GM06990 (cell line): ENCODE measurements at regions not wholly inside any gene's neighbourhood (a gene's known extent, or its start where the extent isn't known, plus 50 kb on each side); places are given as distances from the start of the nearest gene placed in this dataset.

Source experiments
- DNase-seq: peaks from one replicate; pipeline ENCODE4 v3.0.0-alpha.2; 2011; ENCODE audit not compliant: insufficient read length; ENCODE audit errors: extremely low read depth
- H3K27me3 ChIP-seq: replicated peaks from 2 replicates; pipeline ENCODE4 v1.6.0; 2011; ENCODE audit warnings: low read length; ENCODE audit not compliant: control insufficient read depth, insufficient read depth
- H3K36me3 ChIP-seq: 2 replicates; pipeline ENCODE4 v1.5.1; 2011; ENCODE audit warnings: low read length; ENCODE audit not compliant: control insufficient read depth, insufficient read depth
- H3K4me3 ChIP-seq: replicated peaks from 2 replicates; pipeline ENCODE4 v1.5.1; 2011; ENCODE audit warnings: low read depth, mild to moderate bottlenecking, control low read depth, low read length
- TF ChIP-seq, protein P1 (sequence below): IDR thresholded peaks from 2 replicates; pipeline ENCODE4 v1.5.1; 2011; ENCODE audit warnings: low read length, control low read depth, mild to moderate bottlenecking, inconsistent platforms; ENCODE audit not compliant: insufficient read depth, poor library complexity, severe bottlenecking

DNA sequence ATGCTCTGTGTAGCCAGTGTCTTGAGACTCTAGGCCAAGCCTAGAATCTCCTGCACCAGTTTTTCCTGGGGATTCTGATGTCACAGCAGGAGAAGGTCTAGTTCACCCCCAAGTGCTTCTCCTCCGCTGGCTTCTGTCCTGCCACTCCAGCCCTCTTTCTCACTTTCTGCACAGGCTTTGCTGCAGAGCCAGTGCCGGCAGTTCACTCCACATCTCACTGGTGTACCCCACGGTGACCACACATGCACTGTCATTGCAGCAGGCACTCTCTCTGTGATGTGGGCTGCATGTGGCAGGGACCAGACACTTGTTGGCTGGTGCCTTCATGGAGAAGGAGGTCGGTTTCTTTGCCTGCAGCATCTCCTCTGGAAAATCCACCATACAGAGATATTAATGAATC, 643.8 kb upstream of the GALNTL6 start:
- Histone ChIP-seq H3K36me3 (no peaks in the 10 kb centered on the region), H3K4me3 (no peak overlapping the region), H3K27me3 (no peaks in the 10 kb centered on the region)
- TF ChIP-seq, protein P1, sequence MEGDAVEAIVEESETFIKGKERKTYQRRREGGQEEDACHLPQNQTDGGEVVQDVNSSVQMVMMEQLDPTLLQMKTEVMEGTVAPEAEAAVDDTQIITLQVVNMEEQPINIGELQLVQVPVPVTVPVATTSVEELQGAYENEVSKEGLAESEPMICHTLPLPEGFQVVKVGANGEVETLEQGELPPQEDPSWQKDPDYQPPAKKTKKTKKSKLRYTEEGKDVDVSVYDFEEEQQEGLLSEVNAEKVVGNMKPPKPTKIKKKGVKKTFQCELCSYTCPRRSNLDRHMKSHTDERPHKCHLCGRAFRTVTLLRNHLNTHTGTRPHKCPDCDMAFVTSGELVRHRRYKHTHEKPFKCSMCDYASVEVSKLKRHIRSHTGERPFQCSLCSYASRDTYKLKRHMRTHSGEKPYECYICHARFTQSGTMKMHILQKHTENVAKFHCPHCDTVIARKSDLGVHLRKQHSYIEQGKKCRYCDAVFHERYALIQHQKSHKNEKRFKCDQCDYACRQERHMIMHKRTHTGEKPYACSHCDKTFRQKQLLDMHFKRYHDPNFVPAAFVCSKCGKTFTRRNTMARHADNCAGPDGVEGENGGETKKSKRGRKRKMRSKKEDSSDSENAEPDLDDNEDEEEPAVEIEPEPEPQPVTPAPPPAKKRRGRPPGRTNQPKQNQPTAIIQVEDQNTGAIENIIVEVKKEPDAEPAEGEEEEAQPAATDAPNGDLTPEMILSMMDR, result no peak
- DNase-seq, result no peak

DNA sequence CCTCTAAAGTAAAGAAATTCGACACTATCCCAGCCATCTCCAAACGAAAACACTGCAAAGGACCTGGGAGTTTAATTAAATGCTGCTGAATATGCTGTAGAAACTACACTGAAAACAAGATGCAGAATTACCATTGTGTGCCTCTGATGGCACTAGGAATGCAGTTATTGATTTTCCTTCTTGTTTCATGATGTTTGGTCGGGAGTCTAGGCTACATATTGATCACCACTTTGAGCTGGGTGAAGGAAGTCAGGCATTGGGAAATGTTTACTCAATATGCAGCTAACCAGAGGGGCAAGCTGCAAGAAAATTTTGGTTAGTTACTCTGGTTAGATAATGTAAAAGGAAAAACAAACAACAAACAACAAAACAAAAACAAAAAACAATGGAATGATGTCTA, 650.7 kb upstream of the GALNTL6 start:
- Histone ChIP-seq H3K27me3 (no peaks in the 10 kb centered on the region), H3K4me3 (no peak overlapping the region), H3K36me3 (no peaks in the 10 kb centered on the region)
- no peak for DNase-seq
- TF ChIP-seq, protein P1, result no peak

DNA sequence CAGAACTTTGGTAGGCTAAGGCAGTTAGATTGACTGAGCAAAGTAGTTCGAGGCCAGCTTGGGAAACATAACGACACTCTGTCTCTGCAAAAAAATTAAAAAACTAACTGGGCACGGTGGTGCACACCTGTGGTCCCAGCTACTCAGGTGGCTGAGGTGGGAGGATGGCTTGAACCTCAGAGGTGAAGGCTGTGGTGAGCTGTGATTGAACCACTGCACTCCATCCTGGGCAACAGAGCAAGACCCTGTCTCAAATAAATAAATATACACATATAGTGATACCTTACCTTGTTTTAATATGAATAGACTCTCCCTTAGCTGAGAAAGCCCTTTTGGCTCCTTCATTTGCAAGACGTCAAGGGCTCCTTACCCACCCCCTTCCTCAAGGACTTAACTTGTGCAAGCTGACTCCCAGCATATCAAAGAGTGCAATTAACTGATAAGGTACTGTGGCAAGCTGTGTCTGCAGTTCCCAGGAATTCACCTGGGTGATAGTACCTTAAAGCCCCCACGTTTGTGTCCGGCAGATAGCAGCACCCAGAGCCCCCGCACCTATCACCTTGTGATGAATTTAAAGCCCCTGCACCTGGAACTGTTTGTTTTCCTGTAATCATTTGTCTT, 655.6 kb upstream of the GALNTL6 start:
- DNase-seq, result no peak
- no peaks in the 10 kb centered on the region for H3K36me3 ChIP-seq
- no peak overlapping the region for H3K4me3 ChIP-seq
- TF ChIP-seq, protein P1, result no peak
- no peaks in the 10 kb centered on the region for H3K27me3 ChIP-seq

DNA sequence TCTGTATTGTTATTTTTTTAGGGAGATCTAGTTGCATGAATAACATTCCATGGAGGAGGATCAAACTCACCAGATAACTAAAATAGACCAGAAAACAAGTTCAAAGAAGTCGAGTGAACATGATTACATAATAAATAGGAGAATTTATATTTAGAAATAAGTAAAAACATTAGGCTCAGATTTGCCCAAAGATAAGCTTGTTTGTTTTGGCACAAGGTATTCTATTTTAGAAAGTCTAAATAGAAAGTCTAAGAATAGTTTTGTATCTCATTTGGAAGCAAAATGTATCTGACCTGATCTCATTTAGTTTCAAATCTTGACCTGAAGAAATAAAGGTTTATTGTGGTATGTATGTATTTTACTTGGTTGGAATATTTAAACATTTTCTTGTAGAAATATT, 670.6 kb upstream of the GALNTL6 start:
- Histone ChIP-seq H3K27me3 (no peaks in the 10 kb centered on the region), H3K4me3 (no peak overlapping the region), H3K36me3 (no peaks in the 10 kb centered on the region)
- DNase-seq, result no peak
- TF ChIP-seq, protein P1, result no peak

DNA sequence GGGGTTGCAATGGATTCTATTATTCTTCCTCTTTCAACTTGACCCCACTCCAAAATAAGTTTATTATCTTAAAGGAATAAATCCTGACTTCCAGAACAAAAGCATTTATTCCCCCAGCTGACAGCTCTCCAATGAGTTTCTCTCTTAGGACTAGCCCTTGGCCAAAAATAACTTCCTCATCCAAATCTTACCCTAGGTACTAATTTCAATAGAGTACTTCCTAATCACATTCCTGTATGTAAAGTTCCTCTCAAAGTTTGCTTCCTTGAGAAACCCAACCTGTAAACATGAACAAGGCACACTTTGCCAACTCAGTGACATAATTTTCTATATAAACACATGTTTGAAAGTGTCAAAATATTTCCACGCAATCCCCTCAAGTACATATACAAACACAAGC, 671.2 kb upstream of the GALNTL6 start:
- TF ChIP-seq, protein P1, result no peak
- DNase-seq, result no peak
- H3K27me3 ChIP-seq, result no peaks in the 10 kb centered on the region

More for the DNA sequence above, 671.2 kb upstream of the GALNTL6 start:
- Histone ChIP-seq H3K36me3 (no peaks in the 10 kb centered on the region), H3K4me3 (no peak overlapping the region)
